Erythroblast (primary cell): ENCODE measurements at regions not wholly inside any gene's neighbourhood (a gene's known extent, or its start where the extent isn't known, plus 50 kb on each side); places are given as distances from the start of the nearest gene placed in this dataset.

Experiments used
- GATA1 ChIP-seq: IDR thresholded peaks from 2 replicates; pipeline ENCODE4 v1.6.1; 2011; ENCODE audit warnings: low read depth, mild to moderate bottlenecking, control low read depth, low read length, moderate library complexity
- POLR2A ChIP-seq: IDR thresholded peaks from 2 replicates; pipeline ENCODE4 v1.6.1; 2011; ENCODE audit warnings: mild to moderate bottlenecking, low read length

DNA sequence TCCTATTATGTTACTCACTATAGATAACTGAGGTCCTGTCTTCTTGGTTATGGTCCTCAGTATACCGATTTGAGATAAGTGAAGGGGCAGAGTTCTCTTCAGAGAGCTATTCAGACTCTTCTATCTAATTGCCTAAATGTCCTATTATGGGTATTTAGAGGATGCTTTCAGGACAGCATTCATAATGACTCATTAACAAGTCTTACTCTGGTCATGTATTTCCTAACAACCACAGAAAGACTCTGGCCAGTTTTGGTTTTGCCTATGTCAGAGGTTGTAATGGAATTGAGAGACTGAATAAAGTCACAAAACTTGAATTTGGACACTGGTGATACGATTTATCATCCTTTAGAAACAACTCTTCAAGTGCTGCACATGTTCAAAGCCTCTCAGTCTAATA is 1233.0 kb downstream of the JRKL start:
- TF ChIP-seq POLR2A (no peak), GATA1 (no peak)
